ENCODE measurements at regions not wholly inside any gene's neighbourhood (a gene's known extent, or its start where the extent isn't known, plus 50 kb on each side); places are given as distances from the start of the nearest gene placed in this dataset.

GRCh38 chr16:51940183-51940582, 606.8 kb downstream of the TOX3 start:
- no peak overlapping the region for H3K27ac ChIP-seq

GRCh38 chr16:51939378-51939871, 607.5 kb downstream of the TOX3 start:
- Histone ChIP-seq H3K4me3 (no peak overlapping the region), H3K27ac (no peak overlapping the region)

More at GRCh38 chr16:51940183-51940582, 606.8 kb downstream of the TOX3 start:
- no peak overlapping the region for H3K4me3 ChIP-seq

GRCh38 chr16:51938861-51939260, 608.1 kb downstream of the TOX3 start:
- H3K27ac ChIP-seq, result no peak overlapping the region

GRCh38 chr16:51937771-51938170, 609.2 kb downstream of the TOX3 start:
- Histone ChIP-seq H3K27ac (no peak overlapping the region), H3K4me3 (no peak overlapping the region)

More at GRCh38 chr16:51938861-51939260, 608.1 kb downstream of the TOX3 start:
- H3K4me3 ChIP-seq, result no peak overlapping the region

- Histone ChIP-seq H3K27ac (no peak overlapping the region), H3K4me3 (no peak overlapping the region)
These were observed 610.1 kb downstream of the TOX3 start for GRCh38 chr16:51936846-51937245.

- H3K4me3 ChIP-seq, result no peak overlapping the region
- H3K27ac ChIP-seq, result no peak overlapping the region
These were observed 614.6 kb downstream of the TOX3 start for GRCh38 chr16:51932317-51932716.

GRCh38 chr16:51931653-51932052, 615.3 kb downstream of the TOX3 start:
- H3K27ac ChIP-seq, result no peak overlapping the region
- H3K4me3 ChIP-seq, result no peak overlapping the region

GRCh38 chr16:51924744-51925143, 622.2 kb downstream of the TOX3 start:
- Histone ChIP-seq H3K4me3 (no peak overlapping the region), H3K27ac (no peak overlapping the region)

- no peak overlapping the region for H3K27ac ChIP-seq
- H3K4me3 ChIP-seq, result no peak overlapping the region
These were observed 624.5 kb downstream of the TOX3 start for GRCh38 chr16:51922476-51922875.

GRCh38 chr16:51919736-51920135, 627.2 kb downstream of the TOX3 start:
- H3K27ac ChIP-seq, result no peak overlapping the region

GRCh38 chr16:51916814-51917213, 630.1 kb downstream of the TOX3 start:
- no peak overlapping the region for H3K4me3 ChIP-seq
- no peak overlapping the region for H3K27ac ChIP-seq

More at GRCh38 chr16:51919736-51920135, 627.2 kb downstream of the TOX3 start:
- no peak overlapping the region for H3K4me3 ChIP-seq

GRCh38 chr16:51916231-51916630, 630.7 kb downstream of the TOX3 start:
- Histone ChIP-seq H3K4me3 (no peak overlapping the region), H3K27ac (no peak overlapping the region)

GRCh38 chr16:51907680-51908079, 639.3 kb downstream of the TOX3 start:
- no peak overlapping the region for H3K4me3 ChIP-seq
- no peak overlapping the region for H3K27ac ChIP-seq

- H3K4me3 ChIP-seq, result no peak overlapping the region
- no peak overlapping the region for H3K27ac ChIP-seq
These were observed 646.6 kb downstream of the TOX3 start for GRCh38 chr16:51900221-51900780.

GRCh38 chr16:51898872-51899271, 648.1 kb downstream of the TOX3 start:
- Histone ChIP-seq H3K4me3 (no peak overlapping the region), H3K27ac (no peak overlapping the region)

GRCh38 chr16:51896013-51896412, 650.9 kb downstream of the TOX3 start:
- Histone ChIP-seq H3K4me3 (no peak overlapping the region), H3K27ac (no peak overlapping the region)

GRCh38 chr16:51892293-51893007, 654.5 kb downstream of the TOX3 start:
- H3K27ac ChIP-seq, result no peak overlapping the region
- H3K4me3 ChIP-seq, result no peak overlapping the region

- no peak overlapping the region for H3K4me3 ChIP-seq
- no peak overlapping the region for H3K27ac ChIP-seq
These were observed 658.4 kb downstream of the TOX3 start for GRCh38 chr16:51888534-51888933.

- no peak overlapping the region for H3K4me3 ChIP-seq
- no peak overlapping the region for H3K27ac ChIP-seq
These were observed 658.9 kb downstream of the TOX3 start for GRCh38 chr16:51888016-51888415.

GRCh38 chr16:51886456-51886855, 660.5 kb downstream of the TOX3 start:
- Histone ChIP-seq H3K4me3 (no peak overlapping the region), H3K27ac (no peak overlapping the region)

GRCh38 chr16:51884773-51885172, 662.2 kb downstream of the TOX3 start:
- no peak overlapping the region for H3K4me3 ChIP-seq

More at GRCh38 chr16:51884773-51885172, 662.2 kb downstream of the TOX3 start:
- H3K27ac ChIP-seq, result no peak overlapping the region
